ENCODE measurements at regions not wholly inside any gene's neighbourhood (a gene's known extent, or its start where the extent isn't known, plus 50 kb on each side); places are given as distances from the start of the nearest gene placed in this dataset.

GRCh38 chr13:87100431-87100830, 570.7 kb upstream of the SLITRK5 start:
- no peaks in the 10 kb centered on the region for H3K9me3 ChIP-seq
- intact Hi-C loops (cut with DNase I): no loop called here
- no peaks in the 10 kb centered on the region for H3K4me1 ChIP-seq (ENCODE audit: insufficient read depth)
- no peaks in the 10 kb centered on the region for H3K27me3 ChIP-seq
- H3K4me3 ChIP-seq: no peak overlapping the region
- TF ChIP-seq EP300 (IDR thresholded peaks at IDR 0.05): no peak
- no peak for TF ChIP-seq CTCF (IDR thresholded peaks at IDR 0.05)
- TF ChIP-seq POLR2A (IDR thresholded peaks at IDR 0.05): no peak
- H3K27ac ChIP-seq: no peak overlapping the region
- H3K36me3 ChIP-seq: no peaks in the 10 kb centered on the region
- DNase-seq: no peak
- WGBS, 3 donors: 82 to 86% (median 83%) methylated on average over 5 of the region's 5 CpGs

- no peak for DNase-seq
- 36 to 52% (median 45%) methylated on average over 2 of the region's 2 CpGs for WGBS, 3 donors
- Histone ChIP-seq H3K4me3 (no peak overlapping the region), H3K36me3 (no peaks in the 10 kb centered on the region), H3K27ac (no peak overlapping the region), H3K27me3 (no peaks in the 10 kb centered on the region), H3K4me1 (ENCODE audit: insufficient read depth) (no peaks in the 10 kb centered on the region), H3K9me3 (no peaks in the 10 kb centered on the region)
- intact Hi-C loops (cut with DNase I): no loop called here
- TF ChIP-seq EP300 (IDR thresholded peaks at IDR 0.05) (no peak), CTCF (IDR thresholded peaks at IDR 0.05) (no peak), POLR2A (IDR thresholded peaks at IDR 0.05) (no peak)
These were observed 563.5 kb upstream of the SLITRK5 start for GRCh38 chr13:87107651-87108050.

- no peaks in the 10 kb centered on the region for H3K36me3 ChIP-seq
- TF ChIP-seq CTCF (IDR thresholded peaks at IDR 0.05) (no peak), EP300 (IDR thresholded peaks at IDR 0.05) (no peak), POLR2A (IDR thresholded peaks at IDR 0.05) (no peak)
- H3K4me3 ChIP-seq: no peak overlapping the region
- no peak overlapping the region for H3K27ac ChIP-seq
- intact Hi-C loops (cut with DNase I): no loop called here
- no peak for DNase-seq
- no peaks in the 10 kb centered on the region for H3K27me3 ChIP-seq
- H3K4me1 ChIP-seq (ENCODE audit: insufficient read depth): no peaks in the 10 kb centered on the region
- 5 to 11% (median 5%) methylated on average over 2 of the region's 2 CpGs for WGBS, 3 donors
- no peaks in the 10 kb centered on the region for H3K9me3 ChIP-seq
These were observed 550.7 kb upstream of the SLITRK5 start for GRCh38 chr13:87120476-87120875.

- Histone ChIP-seq H3K27ac (no peak overlapping the region), H3K27me3 (no peaks in the 10 kb centered on the region), H3K4me1 (ENCODE audit: insufficient read depth) (no peaks in the 10 kb centered on the region), H3K36me3 (no peaks in the 10 kb centered on the region), H3K9me3 (no peaks in the 10 kb centered on the region), H3K4me3 (no peak overlapping the region)
- intact Hi-C loops (cut with DNase I): no loop called here
- no peak for TF ChIP-seq EP300 (IDR thresholded peaks at IDR 0.05)
- TF ChIP-seq CTCF (IDR thresholded peaks at IDR 0.05): no peak
- TF ChIP-seq POLR2A (IDR thresholded peaks at IDR 0.05): no peak
- no peak for DNase-seq
These were observed 548.6 kb upstream of the SLITRK5 start for GRCh38 chr13:87122551-87122950.

Data from ovary (tissue), 7 donors.